NOMO-1 treated with DMSO at 0.1 percent for 48 hours (cell line): ENCODE measurements at regions not wholly inside any gene's neighbourhood (a gene's known extent, or its start where the extent isn't known, plus 50 kb on each side); places are given as distances from the start of the nearest gene placed in this dataset.

Source experiments
- DNase-seq: peaks from one replicate; lab custom pipeline; 2025; ENCODE audit not compliant: unreplicated experiment; lab: John Stamatoyannopoulos, UW

DNA sequence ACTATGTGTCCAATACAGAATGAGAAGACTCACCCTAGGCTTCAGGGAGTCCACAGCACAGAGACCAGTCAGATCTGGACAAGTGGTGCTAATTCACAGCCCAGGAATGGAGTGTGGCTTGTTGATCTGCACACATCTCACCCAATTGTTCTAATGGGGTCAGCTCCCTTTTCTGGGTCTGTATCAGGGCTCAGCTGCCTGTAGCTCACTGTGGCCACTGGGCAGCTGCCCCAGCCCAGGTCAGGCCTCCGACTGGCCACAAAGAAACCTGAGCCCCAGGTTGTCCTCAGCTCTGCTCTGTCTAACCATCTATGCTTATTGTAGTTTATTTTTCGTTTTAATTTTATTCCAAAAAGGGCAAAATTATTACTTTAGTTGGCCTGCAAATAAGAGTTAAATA lies 202.3 kb upstream of the RAB6C start:
- no peak for DNase-seq

DNA sequence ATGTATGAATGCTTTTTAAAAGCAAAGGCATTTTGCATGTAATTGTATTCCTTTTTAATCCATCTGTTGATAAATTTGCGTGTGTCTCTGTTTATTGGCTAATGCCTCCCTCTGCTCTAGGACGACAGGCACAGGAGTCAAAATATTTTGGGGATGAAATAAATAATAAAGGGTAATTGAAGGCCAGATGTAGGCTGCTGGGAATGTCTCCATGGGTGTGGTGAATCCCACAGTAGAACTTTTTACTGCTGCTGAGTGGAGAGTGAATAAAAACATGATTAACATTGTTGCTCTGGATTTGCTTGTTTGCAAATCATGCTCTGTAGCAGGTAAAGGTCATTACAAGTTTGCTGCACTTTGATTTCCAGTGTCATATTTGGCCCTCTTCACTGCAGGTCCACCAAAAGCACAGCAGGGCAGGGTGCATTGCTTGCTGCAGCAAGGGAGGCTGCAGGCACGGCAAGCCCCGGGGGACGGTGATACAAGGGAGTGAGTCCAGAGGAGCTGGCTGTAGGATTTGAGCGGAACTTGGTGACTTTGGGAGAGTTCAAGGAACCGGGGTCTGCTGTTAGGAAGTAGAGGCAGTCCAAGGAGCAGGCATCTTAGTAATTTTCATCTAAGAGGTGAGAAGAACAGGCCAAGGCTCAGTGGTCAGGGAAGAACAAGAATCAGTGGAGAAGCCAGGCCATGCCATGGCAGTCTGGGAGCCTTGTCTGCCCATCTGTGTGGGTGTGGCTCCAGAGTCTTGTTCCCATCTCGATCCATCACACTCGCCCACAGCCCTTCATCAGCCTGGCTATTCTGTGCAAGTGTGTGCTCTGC lies 201.5 kb upstream of the RAB6C start:
- no peak for DNase-seq

DNA sequence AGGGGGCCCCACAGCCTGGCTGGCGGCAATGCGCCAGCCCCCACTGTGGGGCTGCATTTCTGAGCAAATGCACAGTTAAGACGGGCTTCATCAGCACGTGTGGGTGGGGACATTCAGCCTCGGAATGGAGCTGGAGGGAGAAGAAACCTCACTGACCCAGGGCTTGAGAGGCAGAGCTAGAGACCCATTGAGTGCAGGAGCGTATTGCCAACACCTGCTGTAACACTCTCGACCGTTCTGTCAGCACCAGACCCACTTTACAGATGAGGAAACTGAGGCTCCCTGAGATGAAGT lies 200.9 kb upstream of the RAB6C start:
- no peak for DNase-seq

DNA sequence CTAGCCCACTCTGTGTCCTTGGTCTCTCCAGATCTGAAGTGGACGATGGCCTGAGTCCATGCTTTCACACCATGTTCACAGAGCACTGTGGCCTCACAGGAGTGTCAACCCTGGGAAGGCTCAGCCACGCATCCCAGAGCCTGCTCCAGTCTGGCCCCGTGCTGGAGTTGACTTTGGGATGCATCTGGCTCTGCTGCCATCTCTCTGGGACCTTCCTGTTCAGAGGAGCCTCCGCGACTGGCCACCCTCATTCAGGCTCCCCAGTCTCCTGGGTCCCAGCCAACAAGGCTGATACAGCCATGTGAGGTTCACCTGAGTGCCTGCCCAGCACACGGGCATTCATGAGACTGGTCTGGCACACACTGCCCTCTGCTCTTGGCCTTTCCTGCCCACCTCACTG lies 199.7 kb upstream of the RAB6C start:
- DNase-seq: no peak

DNA sequence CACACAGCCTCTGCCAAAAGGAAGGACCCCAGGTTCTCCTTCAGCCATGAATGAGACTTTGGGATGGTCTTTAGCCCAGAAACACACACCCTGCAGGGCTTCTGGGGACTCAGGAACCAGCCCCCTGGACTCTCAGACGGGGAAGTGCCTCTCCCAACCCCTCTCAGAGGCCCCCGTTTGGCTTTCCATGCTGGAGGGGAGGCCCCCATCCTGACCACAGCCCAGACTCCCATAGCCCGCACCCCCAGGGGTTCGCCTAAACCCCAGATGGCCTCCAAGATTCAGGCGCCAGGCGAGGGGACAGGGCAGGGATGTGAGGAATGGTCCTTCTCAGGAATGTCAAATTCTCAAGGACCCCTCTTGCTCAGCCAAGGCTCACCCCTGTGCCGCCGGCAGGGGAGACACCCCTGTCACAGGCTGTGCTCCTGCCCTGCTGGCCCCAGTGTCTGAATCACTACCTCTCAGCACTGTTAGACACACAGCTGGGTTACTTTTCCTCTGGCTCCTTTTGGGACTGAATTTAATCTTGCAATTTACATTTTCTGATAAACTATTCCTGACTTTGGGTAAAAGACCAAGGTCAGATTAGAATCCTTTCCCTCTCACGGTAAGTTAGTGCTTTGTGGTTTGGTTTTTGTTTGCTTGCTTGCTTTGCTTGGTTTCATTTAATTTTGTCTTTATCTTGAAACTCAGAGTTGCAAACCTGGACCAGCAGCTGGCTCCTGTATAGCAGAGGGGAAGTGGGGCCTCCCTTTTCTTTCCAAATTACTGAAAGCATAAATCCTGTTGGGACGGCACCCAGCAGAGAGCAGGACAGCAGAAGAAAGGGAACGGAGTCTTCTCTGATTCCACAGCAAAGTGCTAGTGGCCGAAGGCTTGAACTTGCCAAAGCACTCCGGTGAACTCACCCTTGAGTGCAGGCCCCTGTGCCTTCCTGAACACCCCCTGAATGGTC lies 198.9 kb upstream of the RAB6C start:
- no peak for DNase-seq

- no peak for DNase-seq
Measured at GRCh38 chr2:129781749-129782632, 197.5 kb upstream of the RAB6C start.

GRCh38 chr2:129782633-129782990 lies 196.9 kb upstream of the RAB6C start:
- no peak for DNase-seq

- DNase-seq: no peak
Measured at GRCh38 chr2:129784486-129784885, 195.0 kb upstream of the RAB6C start.

- DNase-seq: no peak
Measured at GRCh38 chr2:129791712-129792111, 187.8 kb upstream of the RAB6C start.

- DNase-seq: no peak
Measured at GRCh38 chr2:129793431-129793902, 186.0 kb upstream of the RAB6C start.

GRCh38 chr2:129794116-129794515 lies 185.3 kb upstream of the RAB6C start:
- no peak for DNase-seq

DNA sequence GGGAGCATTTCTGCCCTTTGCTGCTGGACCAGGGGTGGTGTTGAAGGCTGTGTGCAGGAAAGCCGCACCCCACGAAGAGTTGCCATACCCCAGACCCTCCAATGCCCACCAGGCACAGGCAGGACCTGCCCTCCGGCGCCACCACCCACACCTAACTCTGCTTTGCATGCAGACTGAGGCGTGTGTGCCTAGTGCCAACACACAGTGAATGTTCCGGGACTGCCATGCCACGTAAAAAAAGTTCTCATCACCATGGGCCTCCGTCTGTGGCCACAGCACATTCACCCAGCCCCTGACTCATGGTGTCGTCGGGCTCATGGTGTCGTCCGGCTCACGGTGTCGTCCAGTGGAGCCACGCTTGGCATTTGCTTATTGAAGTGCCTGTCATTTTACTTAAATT lies 184.9 kb upstream of the RAB6C start:
- no peak for DNase-seq

GRCh38 chr2:129796225-129796624 lies 183.2 kb upstream of the RAB6C start:
- no peak for DNase-seq

GRCh38 chr2:129796801-129797488 lies 182.5 kb upstream of the RAB6C start:
- DNase-seq: no peak

- DNase-seq: no peak
Measured at GRCh38 chr2:129797489-129798300, 181.8 kb upstream of the RAB6C start.

- no peak for DNase-seq
Measured at GRCh38 chr2:129798301-129798581, 181.2 kb upstream of the RAB6C start.

DNA sequence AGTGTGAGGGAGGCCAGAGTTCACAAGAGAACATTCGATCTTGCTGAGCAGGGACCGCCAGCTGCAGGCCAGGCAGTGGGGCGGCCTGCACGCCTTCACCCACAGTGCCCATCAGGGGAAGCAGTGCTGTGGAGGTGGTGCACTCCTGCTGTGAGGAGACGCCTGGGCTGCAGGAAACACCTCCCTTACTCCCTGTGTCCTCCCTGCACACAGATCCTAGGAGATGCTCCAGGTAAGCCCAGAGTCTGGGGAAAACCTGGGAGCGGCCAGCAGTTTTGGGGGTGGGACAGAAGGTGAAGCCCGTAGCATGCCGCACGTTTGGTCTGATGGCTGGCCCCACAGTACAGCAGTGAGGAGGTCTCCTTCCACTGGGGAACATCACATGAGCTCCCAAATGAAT lies 180.8 kb upstream of the RAB6C start:
- no peak for DNase-seq

DNA sequence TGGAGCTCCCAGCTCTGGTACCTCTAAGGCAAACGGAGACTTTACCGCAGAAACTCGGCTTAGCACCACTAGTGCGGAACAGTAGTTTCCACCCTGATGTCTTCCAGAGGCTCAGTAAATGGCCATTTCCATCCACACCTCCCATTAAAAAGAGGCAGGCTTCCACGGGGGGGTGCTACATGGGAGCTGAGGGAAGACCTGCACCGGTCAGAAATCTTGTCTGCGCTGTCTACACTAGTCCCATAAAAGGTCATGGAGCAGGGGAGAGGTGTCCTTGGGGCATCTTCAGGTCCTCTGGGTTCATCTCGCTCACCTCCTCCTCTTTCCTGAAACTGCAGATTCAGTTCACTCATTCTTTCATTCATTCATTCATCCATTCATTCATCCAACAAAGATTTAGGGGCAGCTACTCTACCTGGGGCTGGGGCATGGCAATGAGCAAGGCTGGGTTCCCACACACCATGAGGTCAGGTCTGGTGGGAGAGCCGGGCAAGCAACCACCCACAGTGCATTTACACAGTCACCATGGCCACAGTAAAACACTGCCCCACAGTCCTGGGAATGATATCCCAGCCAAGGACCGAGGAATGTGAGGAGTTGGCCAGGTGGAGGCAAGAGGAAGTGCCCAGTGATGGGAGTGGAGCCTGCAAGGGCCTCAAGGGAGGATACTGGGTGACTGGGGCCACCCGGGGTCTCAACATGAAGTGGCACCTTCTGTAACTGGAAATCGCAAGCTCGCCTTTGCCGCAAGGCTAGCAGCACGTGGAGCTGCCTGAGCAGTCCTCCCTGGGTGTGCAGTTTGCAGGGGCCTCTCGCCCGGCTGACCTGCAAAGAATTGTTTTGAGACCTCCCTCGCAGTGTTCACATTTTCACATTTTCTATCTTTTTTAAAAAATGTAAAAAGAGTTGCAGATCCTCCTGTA lies 180.2 kb upstream of the RAB6C start:
- DNase-seq: no peak

GRCh38 chr2:129800285-129800684 lies 179.2 kb upstream of the RAB6C start:
- DNase-seq: no peak
